Right atrium auricular region (tissue), 2 donors: ENCODE measurements at regions not wholly inside any gene's neighbourhood (a gene's known extent, or its start where the extent isn't known, plus 50 kb on each side); places are given as distances from the start of the nearest gene placed in this dataset.

Experiments
- DNase-seq: peaks from one replicate; pipeline ENCODE4 v3.0.0-alpha.2; 2019; ENCODE audit warnings: low spot score
- H3K27ac ChIP-seq, 2 donors: fragments of 200-600 bp; sonication (generic); 1 replicate in 1 of 2; 2 replicates in 1 of 2; pipeline ENCODE4 v1.5.1; 2016 to 2019
- H3K27me3 ChIP-seq, 2 donors: fragments of 200-600 bp; sonication (generic); one replicate each; pipeline versions ENCODE4 v1.5.1 to v1.6.0; 2017 to 2019
- H3K36me3 ChIP-seq: fragments of 200-600 bp; sonication (generic); one replicate; pipeline ENCODE4 v1.5.1; 2016
- H3K4me1 ChIP-seq, 2 donors: fragments of 200-600 bp; sonication (generic); one replicate each; pipeline versions ENCODE4 v1.5.1 to v1.6.0; 2017 to 2019
- H3K4me3 ChIP-seq, 2 donors: fragments of 200-600 bp; sonication (generic); 1 replicate in 1 of 2; 2 replicates in 1 of 2; pipeline ENCODE4 v1.5.1; 2017 to 2019; ENCODE audit warnings: mild to moderate bottlenecking in 1 of 2, moderate library complexity in 1 of 2
- H3K9me3 ChIP-seq, 2 donors: fragments of 200-600 bp; sonication (generic); one replicate each; pipeline ENCODE4 v1.5.1; 2019
- CTCF ChIP-seq, 2 donors: fragments of 200-600 bp; sonication (generic); IDR thresholded peaks; one replicate each; pipeline ENCODE4 v1.5.1; 2019; ENCODE audit warnings: antibody characterized with exemption in 2 of 2

- Histone ChIP-seq H3K27me3 (no peaks in the 10 kb centered on the region), H3K36me3 (no peaks in the 10 kb centered on the region), H3K9me3 (no peaks in the 10 kb centered on the region), H3K4me1 (no peaks in the 10 kb centered on the region), H3K27ac (no peak overlapping the region), H3K4me3 (no peak overlapping the region)
- TF ChIP-seq CTCF (IDR thresholded peaks at IDR 0.05), result no peak
- no peak for DNase-seq
Observed at GRCh38 chr3:94226078-94226477, 163.2 kb downstream of the NSUN3 start.

- Histone ChIP-seq H3K4me1 (no peaks in the 10 kb centered on the region), H3K36me3 (no peaks in the 10 kb centered on the region), H3K27me3 (no peaks in the 10 kb centered on the region), H3K27ac (no peak overlapping the region), H3K4me3 (no peak overlapping the region), H3K9me3 (no peaks in the 10 kb centered on the region)
- no peak for TF ChIP-seq CTCF (IDR thresholded peaks at IDR 0.05)
- no peak for DNase-seq
Observed at GRCh38 chr3:94232921-94233320, 170.1 kb downstream of the NSUN3 start.

- TF ChIP-seq CTCF (IDR thresholded peaks at IDR 0.05), result peak in 1 of 2 donors; percentile 62
- Histone ChIP-seq H3K27me3 (no peaks in the 10 kb centered on the region), H3K4me1 (no peaks in the 10 kb centered on the region), H3K27ac (no peak overlapping the region), H3K36me3 (no peaks in the 10 kb centered on the region), H3K4me3 (no peak overlapping the region), H3K9me3 (no peaks in the 10 kb centered on the region)
- no peak for DNase-seq
Observed at GRCh38 chr3:94234177-94234788, 171.4 kb downstream of the NSUN3 start.

GRCh38 chr3:94241986-94242385, 179.1 kb downstream of the NSUN3 start:
- no peaks in the 10 kb centered on the region for H3K27me3 ChIP-seq
- H3K4me3 ChIP-seq, result no peak overlapping the region
- no peak overlapping the region for H3K27ac ChIP-seq
- no peak for TF ChIP-seq CTCF (IDR thresholded peaks at IDR 0.05)
- H3K9me3 ChIP-seq, result peaks cover 0 to 4% of the 10 kb centered on the region in 2 donors
- no peak for DNase-seq
- no peaks in the 10 kb centered on the region for H3K36me3 ChIP-seq
- H3K4me1 ChIP-seq, result no peaks in the 10 kb centered on the region

- no peak for DNase-seq
- TF ChIP-seq CTCF (IDR thresholded peaks at IDR 0.05), result no peak
- Histone ChIP-seq H3K9me3 (peaks cover 0 to 3% of the 10 kb centered on the region in 2 donors), H3K4me3 (no peak overlapping the region), H3K4me1 (no peaks in the 10 kb centered on the region), H3K27me3 (no peaks in the 10 kb centered on the region), H3K27ac (no peak overlapping the region), H3K36me3 (no peaks in the 10 kb centered on the region)
Observed at GRCh38 chr3:94246171-94246570, 183.3 kb downstream of the NSUN3 start.

- H3K9me3 ChIP-seq, result no peaks in the 10 kb centered on the region
- H3K4me1 ChIP-seq, result no peaks in the 10 kb centered on the region
- no peak overlapping the region for H3K4me3 ChIP-seq
- H3K36me3 ChIP-seq, result no peaks in the 10 kb centered on the region
- H3K27me3 ChIP-seq, result no peaks in the 10 kb centered on the region
- no peak for DNase-seq
- H3K27ac ChIP-seq, result no peak overlapping the region
- no peak for TF ChIP-seq CTCF (IDR thresholded peaks at IDR 0.05)
Observed at GRCh38 chr3:94248042-94248441, 185.2 kb downstream of the NSUN3 start.
